Transverse colon (tissue), 4 donors: ENCODE measurements at regions not wholly inside any gene's neighbourhood (a gene's known extent, or its start where the extent isn't known, plus 50 kb on each side); places are given as distances from the start of the nearest gene placed in this dataset.

Experiments
- DNase-seq: peaks from one replicate; pipeline ENCODE4 v3.0.0-alpha.2; 2019
- H3K27ac ChIP-seq, 4 donors: fragments of 200-600 bp; sonication (generic); 2 replicates each; pipeline ENCODE4 v1.5.1; 2016 to 2018; ENCODE audit warnings: inconsistent platforms in 4 of 4
- H3K27me3 ChIP-seq: fragments of 200-600 bp; sonication (generic); 2 replicates; pipeline ENCODE4 v1.5.1; 2017; ENCODE audit warnings: inconsistent platforms
- H3K36me3 ChIP-seq, 4 donors: fragments of 200-600 bp; sonication (generic); 2 replicates each; pipeline ENCODE4 v1.5.1; 2017 to 2019; ENCODE audit warnings: inconsistent platforms in 4 of 4
- H3K4me1 ChIP-seq, 4 donors: fragments of 200-600 bp; sonication (generic); 2 replicates each; pipeline ENCODE4 v1.5.1; 2017 to 2020; ENCODE audit warnings: inconsistent platforms in 4 of 4
- H3K4me3 ChIP-seq, 4 donors: fragments of 200-600 bp; sonication (generic); 1 replicate in 1 of 4; 2 replicates in 3 of 4; pipeline versions ENCODE4 v1.5.1 to v1.6.1; 2017 to 2019; ENCODE audit warnings: inconsistent platforms in 4 of 4
- H3K9me3 ChIP-seq, 2 donors: fragments of 200-600 bp; sonication (generic); 2 replicates each; pipeline ENCODE4 v1.5.1; 2017 to 2019; ENCODE audit warnings: inconsistent platforms in 2 of 2
- EP300 ChIP-seq: sonication (generic); formaldehyde crosslinking; IDR thresholded peaks from one replicate; pipeline ENCODE4 v1.6.1; 2017; ENCODE audit warnings: antibody characterized with exemption, low read depth
- POLR2A ChIP-seq: fragments of 450-650 bp; IDR thresholded peaks from one replicate; pipeline ENCODE4 v1.6.1; 2016; ENCODE audit warnings: antibody characterized with exemption, mild to moderate bottlenecking, moderate library complexity
- POLR2AphosphoS5 ChIP-seq, 3 donors: sonication (generic); formaldehyde crosslinking; IDR thresholded peaks; one replicate each; pipeline ENCODE4 v1.6.1; 2016; ENCODE audit warnings: antibody characterized with exemption in 3 of 3
- WGBS, 2 donors: methylation state at CpG; one replicate each; pipeline ENCODE4 v1.1.5; 2018; ENCODE audit warnings: low coverage in 1 of 2; 5-methylcytosine and 5-hydroxymethylcytosine counted together
- in situ Hi-C, 4 donors: fragments of 200-750 bp; cut with MboI; loops; one replicate each; pipeline versions ENCODE4 v1.15.0 to v1.15.1; 2017; ENCODE audit warnings: low sequenced_read_pairs in 3 of 4, low pct_ligation_motif_present in 1 of 4, low pct_unique_long_range_greater_than_20kb in 1 of 4
- intact Hi-C: fragments of 100-400 bp; cut with DNase I; formaldehyde crosslinking; loops from one replicate; pipeline ENCODE4 v1.15.1; 2023; ENCODE audit warnings: low total_unique reads
- TF ChIP-seq, protein P1 (sequence below), 5 experiments: fragments of 200-600 bp in 3 of 5; fragments of 450-650 bp in 2 of 5; sonication (generic) in 3 of 5; IDR thresholded peaks; 1 replicate in 2 of 5; 2 replicates in 3 of 5; pipeline ENCODE4 v1.5.1; 2016 to 2017; ENCODE audit warnings: antibody characterized with exemption in 5 of 5, inconsistent platforms in 3 of 5, mild to moderate bottlenecking in 2 of 5, moderate library complexity in 1 of 5

- in situ Hi-C loops: no loop called here
Observed at GRCh38 chr10:111821871-111822270, 361.7 kb downstream of the GPAM start.

GRCh38 chr10:111822661-111823060 lies 360.9 kb downstream of the GPAM start:
- no peak for DNase-seq
- no peaks in the 10 kb centered on the region for H3K27me3 ChIP-seq

More at GRCh38 chr10:111821871-111822270, 361.7 kb downstream of the GPAM start:
- no peaks in the 10 kb centered on the region for H3K27me3 ChIP-seq
- H3K4me3 ChIP-seq: no peak overlapping the region
- H3K4me1 ChIP-seq: peaks cover 0 to 4% (median 2%) of the 10 kb centered on the region in 4 donors
- intact Hi-C loops: no loop called here
- 61 to 73% methylated on average over 2 of the region's 2 CpGs for WGBS, 2 donors
- no peak for DNase-seq
- H3K27ac ChIP-seq: peak overlapping the region in 3 of 4 donors; percentile 19 to 60 (median 23)
- TF ChIP-seq, protein P1, sequence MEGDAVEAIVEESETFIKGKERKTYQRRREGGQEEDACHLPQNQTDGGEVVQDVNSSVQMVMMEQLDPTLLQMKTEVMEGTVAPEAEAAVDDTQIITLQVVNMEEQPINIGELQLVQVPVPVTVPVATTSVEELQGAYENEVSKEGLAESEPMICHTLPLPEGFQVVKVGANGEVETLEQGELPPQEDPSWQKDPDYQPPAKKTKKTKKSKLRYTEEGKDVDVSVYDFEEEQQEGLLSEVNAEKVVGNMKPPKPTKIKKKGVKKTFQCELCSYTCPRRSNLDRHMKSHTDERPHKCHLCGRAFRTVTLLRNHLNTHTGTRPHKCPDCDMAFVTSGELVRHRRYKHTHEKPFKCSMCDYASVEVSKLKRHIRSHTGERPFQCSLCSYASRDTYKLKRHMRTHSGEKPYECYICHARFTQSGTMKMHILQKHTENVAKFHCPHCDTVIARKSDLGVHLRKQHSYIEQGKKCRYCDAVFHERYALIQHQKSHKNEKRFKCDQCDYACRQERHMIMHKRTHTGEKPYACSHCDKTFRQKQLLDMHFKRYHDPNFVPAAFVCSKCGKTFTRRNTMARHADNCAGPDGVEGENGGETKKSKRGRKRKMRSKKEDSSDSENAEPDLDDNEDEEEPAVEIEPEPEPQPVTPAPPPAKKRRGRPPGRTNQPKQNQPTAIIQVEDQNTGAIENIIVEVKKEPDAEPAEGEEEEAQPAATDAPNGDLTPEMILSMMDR (IDR thresholded peaks at IDR 0.05): no peak
- no peak for TF ChIP-seq EP300
- no peak for TF ChIP-seq POLR2AphosphoS5 (IDR thresholded peaks at IDR 0.05)
- no peak for TF ChIP-seq POLR2A
- no peaks in the 10 kb centered on the region for H3K36me3 ChIP-seq
- H3K9me3 ChIP-seq: no peaks in the 10 kb centered on the region

DNA sequence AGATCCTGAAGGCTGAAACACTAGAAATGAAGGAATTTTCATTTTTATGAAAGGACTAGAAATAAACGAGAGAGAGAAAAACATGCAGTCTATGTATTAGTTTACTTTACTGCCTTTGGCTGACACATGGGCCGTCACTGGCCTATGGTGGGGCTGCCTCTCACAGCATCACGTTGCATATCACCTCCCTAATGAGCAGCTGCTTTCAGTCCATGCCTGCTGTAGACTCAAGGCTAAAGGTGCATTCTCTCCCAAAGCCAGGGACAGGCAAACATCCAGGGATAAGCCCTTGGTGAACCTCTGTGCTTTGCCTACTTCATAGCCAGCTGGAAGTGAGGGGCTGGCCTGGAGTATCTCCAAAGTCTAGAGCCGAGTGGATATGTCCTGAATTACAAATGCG lies 359.4 kb downstream of the GPAM start:
- TF ChIP-seq POLR2A: no peak
- TF ChIP-seq, protein P1 (IDR thresholded peaks at IDR 0.05): no peak
- TF ChIP-seq POLR2AphosphoS5 (IDR thresholded peaks at IDR 0.05): no peak
- TF ChIP-seq EP300: no peak
- Histone ChIP-seq H3K4me3 (no peak overlapping the region), H3K9me3 (no peaks in the 10 kb centered on the region), H3K4me1 (peaks cover 0 to 4% (median 2%) of the 10 kb centered on the region in 4 donors), H3K27ac (no peak overlapping the region), H3K27me3 (no peaks in the 10 kb centered on the region), H3K36me3 (no peaks in the 10 kb centered on the region)
- intact Hi-C loops: no loop called here
- in situ Hi-C loops: no loop called here
- 60 to 62% methylated on average over 2 to 5 of the region's 5 CpGs for WGBS, 2 donors
- DNase-seq: no peak

More at GRCh38 chr10:111822661-111823060, 360.9 kb downstream of the GPAM start:
- in situ Hi-C loops: no loop called here
- no peaks in the 10 kb centered on the region for H3K36me3 ChIP-seq
- H3K9me3 ChIP-seq: no peaks in the 10 kb centered on the region
- TF ChIP-seq, protein P1 (IDR thresholded peaks at IDR 0.05): no peak
- TF ChIP-seq EP300: no peak
- peak; percentile 12 to 82 (median 57) for TF ChIP-seq POLR2AphosphoS5 (IDR thresholded peaks at IDR 0.05)
- TF ChIP-seq POLR2A: no peak
- peaks cover 0 to 4% (median 2%) of the 10 kb centered on the region in 4 donors for H3K4me1 ChIP-seq
- 18 to 32% methylated on average over 2 of the region's 2 CpGs for WGBS, 2 donors
- H3K27ac ChIP-seq: peak overlapping the region in 3 of 4 donors; percentile 19 to 60 (median 23)
- H3K4me3 ChIP-seq: no peak overlapping the region
- intact Hi-C loops: no loop called here

DNA sequence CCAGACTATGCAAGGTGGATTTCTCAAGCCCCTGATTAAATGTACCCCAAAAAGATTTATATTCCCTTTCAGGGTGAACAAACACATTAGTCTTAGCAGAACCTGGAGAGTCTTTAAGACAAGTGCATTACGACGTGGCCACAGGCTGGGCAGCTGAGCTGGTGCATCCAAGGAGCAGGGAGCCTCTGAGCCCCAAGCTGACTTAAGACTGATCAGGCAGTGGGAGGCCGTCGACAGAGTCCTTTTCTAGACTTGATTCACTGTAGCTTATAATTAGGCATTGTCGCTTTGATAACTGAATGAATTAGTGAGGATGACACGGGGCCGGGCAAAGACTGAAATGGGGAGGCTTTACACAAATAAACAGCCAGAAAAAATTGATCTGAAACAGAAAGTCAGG lies 353.2 kb downstream of the GPAM start:
- Histone ChIP-seq H3K27ac (no peak overlapping the region), H3K4me3 (no peak overlapping the region), H3K9me3 (no peaks in the 10 kb centered on the region), H3K36me3 (no peaks in the 10 kb centered on the region), H3K27me3 (no peaks in the 10 kb centered on the region), H3K4me1 (peaks cover 0 to 3% (median 0%) of the 10 kb centered on the region in 4 donors)
- DNase-seq: no peak
- TF ChIP-seq, protein P1 (IDR thresholded peaks at IDR 0.05): no peak
- TF ChIP-seq POLR2A (no peak), EP300 (no peak), POLR2AphosphoS5 (IDR thresholded peaks at IDR 0.05) (no peak)
- intact Hi-C loops (no loop called here), in situ Hi-C loops (no loop called here)
- WGBS, 2 donors: 66 to 70% methylated on average over 5 to 7 of the region's 7 CpGs
